Panc1 (cell line): ENCODE measurements at regions not wholly inside any gene's neighbourhood (a gene's known extent, or its start where the extent isn't known, plus 50 kb on each side); places are given as distances from the start of the nearest gene placed in this dataset.

Experiments used
- ATAC-seq: fragments of 200-7000 bp; cut with Tn5 transposase; 2 replicates; pipeline ENCODE4 v1.9.1; 2020; ENCODE audit warnings: mild to moderate bottlenecking, moderate library complexity
- BruUV-seq: library from RNA; stranded (reverse); fragments of 400-500 nt; replicated peaks from 2 replicates; lab custom pipeline; 2021; lab: Mats Ljungman, UMichigan
- CTCF ChIA-PET: fragments of 300-600 bp; sonication (Branson Sonifier 250); formaldehyde crosslinking; loops from one replicate; lab custom pipeline; 2022; ENCODE audit warnings: antibody characterized with exemption; lab: Charles Lee
- POLR2A ChIA-PET: fragments of 300-600 bp; sonication (Branson Sonifier 250); formaldehyde crosslinking; loops from one replicate; lab custom pipeline; 2022; ENCODE audit warnings: antibody characterized with exemption; lab: Charles Lee
- DNase-seq: peaks from one replicate; pipeline ENCODE4 v3.0.0-alpha.2; 2010; ENCODE audit warnings: low read depth, low spot score
- H3K27ac ChIP-seq: 2 replicates; pipeline ENCODE4 v1.5.1; 2011; ENCODE audit warnings: mild to moderate bottlenecking, low read length, inconsistent platforms
- H3K27me3 ChIP-seq: fragments of 200-500 bp; sonication (Bioruptor generic); 2 replicates; pipeline ENCODE4 v1.6.0; 2014; ENCODE audit warnings: low read length, inconsistent platforms; ENCODE audit not compliant: control insufficient read depth, insufficient read depth
- H3K36me3 ChIP-seq: fragments of 200-500 bp; sonication (Bioruptor generic); 2 replicates; pipeline ENCODE4 v1.5.1; 2014; ENCODE audit warnings: inconsistent platforms, mild to moderate bottlenecking, low read length, moderate library complexity; ENCODE audit not compliant: control insufficient read depth, insufficient read depth
- H3K4me1 ChIP-seq: 2 replicates; pipeline ENCODE4 v1.5.1; 2011; ENCODE audit warnings: inconsistent platforms, mild to moderate bottlenecking, low read length, moderate library complexity; ENCODE audit not compliant: control insufficient read depth, insufficient read depth
- H3K4me3 ChIP-seq, 2 experiments: 2 replicates each; pipeline ENCODE4 v1.5.1; 2011 to 2012; ENCODE audit warnings: low read depth in 2 of 2, low read length in 2 of 2, mild to moderate bottlenecking in 2 of 2, inconsistent platforms in 1 of 2, moderate library complexity in 1 of 2
- H3K9me3 ChIP-seq: fragments of 200-500 bp; sonication (Bioruptor generic); 2 replicates; pipeline ENCODE4 v1.5.1; 2014; ENCODE audit warnings: low read depth, mild to moderate bottlenecking, inconsistent platforms, low read length, moderate library complexity; ENCODE audit not compliant: control insufficient read depth, insufficient read depth
- POLR2AphosphoS5 ChIP-seq: IDR thresholded peaks from 2 replicates; pipeline ENCODE4 v1.6.1; 2012; ENCODE audit warnings: mild to moderate bottlenecking, low read depth, low read length, moderate library complexity
- SIN3A ChIP-seq: IDR thresholded peaks from 2 replicates; pipeline ENCODE4 v1.6.1; 2012; ENCODE audit warnings: low read depth, mild to moderate bottlenecking, low read length, moderate library complexity, borderline replicate concordance; ENCODE audit not compliant: insufficient read depth
- TCF7L2 ChIP-seq: IDR thresholded peaks from 2 replicates; pipeline ENCODE4 v1.6.1; 2011; ENCODE audit warnings: mild to moderate bottlenecking, low read depth, low read length, inconsistent platforms
- in situ Hi-C: cut with HindIII; loops from 2 replicates; pipeline ENCODE4 v1.10.0; 2016; ENCODE audit warnings: low sequenced_read_pairs, low pct_unique_long_range_greater_than_20kb
- intact Hi-C: fragments of 100-400 bp; cut with micrococcal nuclease; formaldehyde crosslinking; loops from one replicate; pipeline ENCODE4 v1.10.0; 2022; ENCODE audit not compliant: unreplicated experiment
- TF ChIP-seq, protein P1 (sequence below): fragments of 450-650 bp; IDR thresholded peaks from 2 replicates; pipeline ENCODE4 v1.5.1; 2017; ENCODE audit warnings: mild to moderate bottlenecking
- TF ChIP-seq, protein P2 (sequence below), 2 experiments: IDR thresholded peaks; 2 replicates each; pipeline ENCODE4 v1.6.1; 2011 to 2012; ENCODE audit warnings: low read depth in 2 of 2, control low read depth in 1 of 2, low read length in 1 of 2, mild to moderate bottlenecking in 1 of 2, moderate library complexity in 1 of 2; ENCODE audit not compliant: insufficient read depth in 1 of 2

DNA sequence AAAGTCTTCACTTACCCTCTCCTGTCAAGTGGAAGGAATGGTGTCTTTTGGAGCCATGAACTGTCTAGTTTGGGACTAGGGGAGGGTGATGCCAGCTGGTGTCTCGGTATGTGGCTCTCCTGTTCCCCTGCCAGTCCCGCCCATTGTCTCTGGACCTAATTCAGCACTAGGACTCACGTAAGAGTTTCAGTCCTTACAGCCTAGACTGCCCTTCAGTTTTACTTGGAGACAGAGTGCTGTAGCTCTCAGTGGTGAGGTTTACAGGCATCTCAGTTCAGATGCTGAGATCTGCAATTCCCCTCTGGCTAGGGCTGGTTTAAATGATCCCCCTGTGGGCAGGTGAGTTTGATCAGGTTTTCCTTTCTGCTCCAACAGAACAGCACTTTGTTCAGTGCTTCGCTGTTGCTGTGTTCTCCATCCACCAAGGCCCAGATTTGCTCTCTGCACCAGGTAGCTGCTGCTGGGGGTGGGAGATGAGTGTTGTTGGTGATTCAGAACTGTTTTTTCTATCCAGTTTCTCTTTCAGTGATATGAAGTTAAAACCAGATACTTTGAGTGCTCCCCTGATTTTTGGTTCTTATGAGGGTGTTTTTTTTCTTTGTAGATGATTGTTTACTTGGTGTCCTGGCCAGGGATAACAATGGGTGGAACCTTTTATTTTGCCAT lies 198.3 kb upstream of the RNPC3 start:
- H3K27me3 ChIP-seq, result no peaks in the 10 kb centered on the region
- H3K36me3 ChIP-seq, result no peaks in the 10 kb centered on the region
- H3K4me1 ChIP-seq, result no peaks in the 10 kb centered on the region
- H3K4me3 ChIP-seq, result no peak overlapping the region
- no peak overlapping the region for H3K27ac ChIP-seq
- intact Hi-C loops (no loop called here), in situ Hi-C loops (no loop called here)
- ATAC-seq, result no peak
- no TSS peak for BruUV-seq
- TF ChIP-seq POLR2AphosphoS5 (no peak), SIN3A (no peak), TCF7L2 (no peak)
- TF ChIP-seq, protein P1, sequence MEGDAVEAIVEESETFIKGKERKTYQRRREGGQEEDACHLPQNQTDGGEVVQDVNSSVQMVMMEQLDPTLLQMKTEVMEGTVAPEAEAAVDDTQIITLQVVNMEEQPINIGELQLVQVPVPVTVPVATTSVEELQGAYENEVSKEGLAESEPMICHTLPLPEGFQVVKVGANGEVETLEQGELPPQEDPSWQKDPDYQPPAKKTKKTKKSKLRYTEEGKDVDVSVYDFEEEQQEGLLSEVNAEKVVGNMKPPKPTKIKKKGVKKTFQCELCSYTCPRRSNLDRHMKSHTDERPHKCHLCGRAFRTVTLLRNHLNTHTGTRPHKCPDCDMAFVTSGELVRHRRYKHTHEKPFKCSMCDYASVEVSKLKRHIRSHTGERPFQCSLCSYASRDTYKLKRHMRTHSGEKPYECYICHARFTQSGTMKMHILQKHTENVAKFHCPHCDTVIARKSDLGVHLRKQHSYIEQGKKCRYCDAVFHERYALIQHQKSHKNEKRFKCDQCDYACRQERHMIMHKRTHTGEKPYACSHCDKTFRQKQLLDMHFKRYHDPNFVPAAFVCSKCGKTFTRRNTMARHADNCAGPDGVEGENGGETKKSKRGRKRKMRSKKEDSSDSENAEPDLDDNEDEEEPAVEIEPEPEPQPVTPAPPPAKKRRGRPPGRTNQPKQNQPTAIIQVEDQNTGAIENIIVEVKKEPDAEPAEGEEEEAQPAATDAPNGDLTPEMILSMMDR, result no peak
- TF ChIP-seq, protein P2, sequence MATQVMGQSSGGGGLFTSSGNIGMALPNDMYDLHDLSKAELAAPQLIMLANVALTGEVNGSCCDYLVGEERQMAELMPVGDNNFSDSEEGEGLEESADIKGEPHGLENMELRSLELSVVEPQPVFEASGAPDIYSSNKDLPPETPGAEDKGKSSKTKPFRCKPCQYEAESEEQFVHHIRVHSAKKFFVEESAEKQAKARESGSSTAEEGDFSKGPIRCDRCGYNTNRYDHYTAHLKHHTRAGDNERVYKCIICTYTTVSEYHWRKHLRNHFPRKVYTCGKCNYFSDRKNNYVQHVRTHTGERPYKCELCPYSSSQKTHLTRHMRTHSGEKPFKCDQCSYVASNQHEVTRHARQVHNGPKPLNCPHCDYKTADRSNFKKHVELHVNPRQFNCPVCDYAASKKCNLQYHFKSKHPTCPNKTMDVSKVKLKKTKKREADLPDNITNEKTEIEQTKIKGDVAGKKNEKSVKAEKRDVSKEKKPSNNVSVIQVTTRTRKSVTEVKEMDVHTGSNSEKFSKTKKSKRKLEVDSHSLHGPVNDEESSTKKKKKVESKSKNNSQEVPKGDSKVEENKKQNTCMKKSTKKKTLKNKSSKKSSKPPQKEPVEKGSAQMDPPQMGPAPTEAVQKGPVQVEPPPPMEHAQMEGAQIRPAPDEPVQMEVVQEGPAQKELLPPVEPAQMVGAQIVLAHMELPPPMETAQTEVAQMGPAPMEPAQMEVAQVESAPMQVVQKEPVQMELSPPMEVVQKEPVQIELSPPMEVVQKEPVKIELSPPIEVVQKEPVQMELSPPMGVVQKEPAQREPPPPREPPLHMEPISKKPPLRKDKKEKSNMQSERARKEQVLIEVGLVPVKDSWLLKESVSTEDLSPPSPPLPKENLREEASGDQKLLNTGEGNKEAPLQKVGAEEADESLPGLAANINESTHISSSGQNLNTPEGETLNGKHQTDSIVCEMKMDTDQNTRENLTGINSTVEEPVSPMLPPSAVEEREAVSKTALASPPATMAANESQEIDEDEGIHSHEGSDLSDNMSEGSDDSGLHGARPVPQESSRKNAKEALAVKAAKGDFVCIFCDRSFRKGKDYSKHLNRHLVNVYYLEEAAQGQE (IDR thresholded peaks at IDR 0.05; ENCODE audit: insufficient read depth in 1 of 2, low read depth in 2 of 2, low read length in 1 of 2), result no peak
- POLR2A ChIA-PET, result no interaction called here
- CTCF ChIA-PET, result no interaction called here
- H3K9me3 ChIP-seq, result no peaks in the 10 kb centered on the region
- DNase-seq, result no peak

DNA sequence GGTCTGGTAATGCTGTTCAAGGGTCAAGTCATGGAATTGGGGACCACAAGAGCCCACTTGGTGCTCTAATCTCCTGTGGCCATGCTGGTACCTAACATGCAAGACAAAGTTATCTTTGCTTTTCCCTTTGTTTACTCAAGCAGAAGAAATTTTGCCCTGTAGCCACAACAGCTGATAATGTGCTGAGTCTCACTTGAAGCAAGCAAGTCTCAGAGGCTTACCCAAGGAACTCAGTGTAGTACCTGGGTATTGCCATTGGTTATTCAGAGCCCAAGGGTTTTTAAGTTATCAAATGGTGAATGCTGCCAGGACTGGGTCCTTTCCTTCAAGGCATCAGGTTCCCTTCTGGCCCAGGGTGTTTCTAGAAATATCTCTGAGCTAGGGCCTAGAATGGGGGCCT lies 198.9 kb upstream of the RNPC3 start:
- H3K4me3 ChIP-seq, result no peak overlapping the region
- in situ Hi-C loops (no loop called here), intact Hi-C loops (no loop called here)
- no peaks in the 10 kb centered on the region for H3K36me3 ChIP-seq
- TF ChIP-seq, protein P2 (IDR thresholded peaks at IDR 0.05; ENCODE audit: insufficient read depth in 1 of 2, low read depth in 2 of 2, low read length in 1 of 2), result no peak
- TF ChIP-seq POLR2AphosphoS5 (no peak), TCF7L2 (no peak), SIN3A (no peak)
- TF ChIP-seq, protein P1, result no peak
- DNase-seq, result no peak
- H3K27ac ChIP-seq, result no peak overlapping the region
- no peaks in the 10 kb centered on the region for H3K4me1 ChIP-seq
- ChIA-PET CTCF (no interaction called here), POLR2A (no interaction called here)
- no TSS peak for BruUV-seq
- no peaks in the 10 kb centered on the region for H3K9me3 ChIP-seq
- no peaks in the 10 kb centered on the region for H3K27me3 ChIP-seq
- ATAC-seq, result no peak
